Liver (tissue), 7 donors: ENCODE measurements at regions not wholly inside any gene's neighbourhood (a gene's known extent, or its start where the extent isn't known, plus 50 kb on each side); places are given as distances from the start of the nearest gene placed in this dataset.

Experiments used
- DNase-seq: peaks from one replicate; pipeline ENCODE4 v3.0.0-alpha.2; 2017; ENCODE audit warnings: low spot score
- H3K27ac ChIP-seq, 2 donors: one replicate each; pipeline ENCODE4 v1.7.0; 2013; ENCODE audit warnings: inconsistent platforms in 2 of 2, low read length in 2 of 2, control low read depth in 1 of 2, low read depth in 1 of 2, mild to moderate bottlenecking in 1 of 2
- H3K27me3 ChIP-seq, 4 donors: one replicate each; pipeline versions ENCODE4 v1.6.1 to v1.7.0; 2013; ENCODE audit warnings: low read length in 3 of 4, inconsistent platforms in 1 of 4, mild to moderate bottlenecking in 1 of 4, moderate library complexity in 1 of 4; ENCODE audit not compliant: control insufficient read depth in 4 of 4, insufficient read depth in 4 of 4
- H3K36me3 ChIP-seq, 4 donors: one replicate each; pipeline versions ENCODE4 v1.6.1 to v1.7.0; 2013; ENCODE audit warnings: low read length in 3 of 4, mild to moderate bottlenecking in 3 of 4, low read depth in 1 of 4, moderate library complexity in 1 of 4; ENCODE audit not compliant: control insufficient read depth in 4 of 4, insufficient read depth in 3 of 4
- H3K4me1 ChIP-seq, 4 donors: one replicate each; pipeline versions ENCODE4 v1.6.1 to v1.7.0; 2013; ENCODE audit warnings: low read length in 3 of 4, mild to moderate bottlenecking in 3 of 4, moderate library complexity in 1 of 4; ENCODE audit not compliant: control insufficient read depth in 4 of 4, insufficient read depth in 4 of 4
- H3K4me3 ChIP-seq, 3 donors: one replicate each; pipeline versions ENCODE4 v1.6.1 to v1.7.0; 2013; ENCODE audit warnings: low read length in 3 of 3, control low read depth in 1 of 3, low read depth in 1 of 3, mild to moderate bottlenecking in 1 of 3
- H3K9ac ChIP-seq, 2 donors: one replicate each; pipeline ENCODE4 v1.7.0; 2013; ENCODE audit warnings: low read length in 2 of 2, mild to moderate bottlenecking in 2 of 2, moderate library complexity in 2 of 2, control low read depth in 1 of 2, low read depth in 1 of 2
- H3K9me3 ChIP-seq, 4 donors: one replicate each; pipeline versions ENCODE4 v1.6.1 to v1.7.0; 2013; ENCODE audit warnings: low read length in 3 of 4; ENCODE audit not compliant: control insufficient read depth in 4 of 4
- ATF3 ChIP-seq: IDR thresholded peaks from 2 replicates; pipeline ENCODE4 v1.6.1; 2016; ENCODE audit warnings: antibody characterized with exemption
- EGR1 ChIP-seq, 2 donors: IDR thresholded peaks; 2 replicates each; pipeline ENCODE4 v1.6.1; 2016 to 2018; ENCODE audit warnings: antibody characterized with exemption in 2 of 2, low read depth in 2 of 2
- FOXA1 ChIP-seq: IDR thresholded peaks from 2 replicates; pipeline ENCODE4 v1.6.1; 2016; ENCODE audit warnings: antibody characterized with exemption
- HNF4A ChIP-seq, 2 donors: conservative IDR thresholded peaks; 2 replicates each; pipeline ENCODE4 v1.6.1; 2016; ENCODE audit warnings: antibody characterized with exemption in 2 of 2, mild to moderate bottlenecking in 2 of 2
- HNF4G ChIP-seq: IDR thresholded peaks from 2 replicates; pipeline ENCODE4 v1.6.1; 2016; ENCODE audit warnings: antibody characterized with exemption
- JUND ChIP-seq, 2 donors: IDR thresholded peaks; 2 replicates each; pipeline ENCODE4 v1.6.1; 2016; ENCODE audit warnings: antibody characterized with exemption in 2 of 2
- MAX ChIP-seq: IDR thresholded peaks from 2 replicates; pipeline ENCODE4 v1.6.1; 2016; ENCODE audit warnings: antibody characterized with exemption
- NR2F2 ChIP-seq: IDR thresholded peaks from 2 replicates; pipeline ENCODE4 v1.6.1; 2016; ENCODE audit warnings: antibody characterized with exemption
- REST ChIP-seq: IDR thresholded peaks from 2 replicates; pipeline ENCODE4 v1.6.1; 2016; ENCODE audit warnings: antibody characterized with exemption, mild to moderate bottlenecking
- RXRA ChIP-seq, 2 donors: IDR thresholded peaks; 2 replicates each; pipeline ENCODE4 v1.6.1; 2017 to 2018; ENCODE audit warnings: antibody characterized with exemption in 2 of 2, mild to moderate bottlenecking in 1 of 2
- SP1 ChIP-seq: IDR thresholded peaks from 2 replicates; pipeline ENCODE4 v1.6.1; 2018; ENCODE audit warnings: antibody characterized with exemption, mild to moderate bottlenecking
- TAF1 ChIP-seq: conservative IDR thresholded peaks from 2 replicates; pipeline ENCODE4 v1.6.1; 2016; ENCODE audit warnings: antibody characterized with exemption, mild to moderate bottlenecking
- YY1 ChIP-seq: IDR thresholded peaks from 2 replicates; pipeline ENCODE4 v1.6.1; 2016; ENCODE audit warnings: antibody characterized with exemption, mild to moderate bottlenecking
- WGBS: extraction: QIAGEN DNeasy Blood & Tissue Kit; methylation state at CpG from one replicate; pipeline ENCODE4 v1.1.7; 2013; 5-methylcytosine and 5-hydroxymethylcytosine counted together
- donor health status: healthy.
- donor health status: healthy.
- donor health status: healthy.
- donor health status: healthy.

- DNase-seq, result no peak
- Histone ChIP-seq H3K27me3 (peaks cover 0 to 2% (median 0%) of the 10 kb centered on the region in 4 donors), H3K4me3 (no peak overlapping the region), H3K27ac (no peak overlapping the region), H3K9ac (no peak overlapping the region), H3K36me3 (no peaks in the 10 kb centered on the region), H3K4me1 (no peaks in the 10 kb centered on the region), H3K9me3 (no peaks in the 10 kb centered on the region)
- no peak for TF ChIP-seq ATF3
- TF ChIP-seq RXRA (IDR thresholded peaks at IDR 0.05), result no peak
- no peak for TF ChIP-seq REST
- no peak for TF ChIP-seq HNF4A (conservative IDR thresholded peaks at IDR 0.05)
- no peak for TF ChIP-seq FOXA1
- no peak for TF ChIP-seq HNF4G
- TF ChIP-seq EGR1 (IDR thresholded peaks at IDR 0.05; ENCODE audit: low read depth in 2 of 2), result no peak
- TF ChIP-seq SP1, result no peak
- WGBS, result 28% methylated on average over 1 of the region's 1 CpG
These were observed 260.0 kb downstream of the DHX35 start for GRCh38 chr20:39222101-39222500.

- Histone ChIP-seq H3K27ac (no peak overlapping the region), H3K4me3 (no peak overlapping the region), H3K9ac (no peak overlapping the region), H3K4me1 (no peaks in the 10 kb centered on the region), H3K9me3 (no peaks in the 10 kb centered on the region), H3K27me3 (no peaks in the 10 kb centered on the region), H3K36me3 (no peaks in the 10 kb centered on the region)
- WGBS, result 84% methylated on average over 3 of the region's 3 CpGs
- TF ChIP-seq REST, result no peak
- TF ChIP-seq SP1, result no peak
- no peak for TF ChIP-seq JUND (IDR thresholded peaks at IDR 0.05)
- TF ChIP-seq YY1, result no peak
- TF ChIP-seq HNF4G, result no peak
- no peak for TF ChIP-seq MAX
- TF ChIP-seq HNF4A (conservative IDR thresholded peaks at IDR 0.05), result no peak
- DNase-seq, result no peak
These were observed 254.1 kb downstream of the DHX35 start for GRCh38 chr20:39216195-39216594.

- 57% methylated on average over 2 of the region's 2 CpGs for WGBS
- Histone ChIP-seq H3K9me3 (no peaks in the 10 kb centered on the region), H3K4me1 (peaks cover 0 to 7% (median 4%) of the 10 kb centered on the region in 4 donors), H3K4me3 (no peak overlapping the region), H3K27ac (no peak overlapping the region), H3K9ac (no peak overlapping the region), H3K27me3 (no peaks in the 10 kb centered on the region), H3K36me3 (no peaks in the 10 kb centered on the region)
- TF ChIP-seq TAF1 (no peak), JUND (IDR thresholded peaks at IDR 0.05) (no peak), EGR1 (IDR thresholded peaks at IDR 0.05; ENCODE audit: low read depth in 2 of 2) (no peak), NR2F2 (no peak), FOXA1 (no peak), REST (no peak), RXRA (IDR thresholded peaks at IDR 0.05) (no peak), HNF4A (conservative IDR thresholded peaks at IDR 0.05) (no peak), SP1 (no peak)
- DNase-seq, result no peak
These were observed 252.7 kb downstream of the DHX35 start for GRCh38 chr20:39214828-39215227.
